HG02943 (cell line): ENCODE measurements at regions not wholly inside any gene's neighbourhood (a gene's known extent, or its start where the extent isn't known, plus 50 kb on each side); places are given as distances from the start of the nearest gene placed in this dataset.
"Not testable (repeated sequence)": the region's sequence is repeated elsewhere in the genome, so short reads cannot be mapped to it uniquely, and the experiment has no call there.

ENCODE experiments used
- ATAC-seq: cut with Tn5 transposase; IDR thresholded peaks from one replicate; pipeline ENCODE4 v1.9.1; 2021; ENCODE audit warnings: mild to moderate bottlenecking, low read depth, moderate library complexity; ENCODE audit not compliant: unreplicated experiment

GRCh38 chr4:4670869-4671268 lies 129.0 kb upstream of the STX18 start:
- ATAC-seq: no peak

- no peak for ATAC-seq
These were observed 126.7 kb upstream of the STX18 start for GRCh38 chr4:4668355-4669210.

DNA sequence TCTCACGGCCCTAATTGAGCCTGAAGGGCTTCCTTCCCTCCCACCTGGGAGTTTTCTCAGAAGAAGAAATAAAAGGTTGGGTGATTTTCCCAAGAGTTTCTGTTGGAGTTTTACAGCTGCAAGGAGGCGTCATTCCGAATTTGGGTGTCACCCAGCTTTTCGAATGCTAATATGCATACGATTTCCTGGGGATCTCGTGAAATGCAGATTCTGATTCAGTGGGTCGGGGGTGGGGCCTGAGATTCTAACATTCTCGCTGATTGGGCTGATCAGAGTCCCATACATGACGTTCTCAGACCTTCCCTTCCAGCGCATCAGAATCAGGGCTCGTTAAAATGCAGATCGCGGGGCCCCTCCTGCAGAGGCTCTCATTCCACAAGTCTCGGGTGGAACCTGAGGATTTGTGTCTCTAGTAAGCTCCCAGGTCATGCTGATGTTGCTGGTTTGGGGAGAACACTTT lies 125.8 kb upstream of the STX18 start:
- ATAC-seq: no peak

DNA sequence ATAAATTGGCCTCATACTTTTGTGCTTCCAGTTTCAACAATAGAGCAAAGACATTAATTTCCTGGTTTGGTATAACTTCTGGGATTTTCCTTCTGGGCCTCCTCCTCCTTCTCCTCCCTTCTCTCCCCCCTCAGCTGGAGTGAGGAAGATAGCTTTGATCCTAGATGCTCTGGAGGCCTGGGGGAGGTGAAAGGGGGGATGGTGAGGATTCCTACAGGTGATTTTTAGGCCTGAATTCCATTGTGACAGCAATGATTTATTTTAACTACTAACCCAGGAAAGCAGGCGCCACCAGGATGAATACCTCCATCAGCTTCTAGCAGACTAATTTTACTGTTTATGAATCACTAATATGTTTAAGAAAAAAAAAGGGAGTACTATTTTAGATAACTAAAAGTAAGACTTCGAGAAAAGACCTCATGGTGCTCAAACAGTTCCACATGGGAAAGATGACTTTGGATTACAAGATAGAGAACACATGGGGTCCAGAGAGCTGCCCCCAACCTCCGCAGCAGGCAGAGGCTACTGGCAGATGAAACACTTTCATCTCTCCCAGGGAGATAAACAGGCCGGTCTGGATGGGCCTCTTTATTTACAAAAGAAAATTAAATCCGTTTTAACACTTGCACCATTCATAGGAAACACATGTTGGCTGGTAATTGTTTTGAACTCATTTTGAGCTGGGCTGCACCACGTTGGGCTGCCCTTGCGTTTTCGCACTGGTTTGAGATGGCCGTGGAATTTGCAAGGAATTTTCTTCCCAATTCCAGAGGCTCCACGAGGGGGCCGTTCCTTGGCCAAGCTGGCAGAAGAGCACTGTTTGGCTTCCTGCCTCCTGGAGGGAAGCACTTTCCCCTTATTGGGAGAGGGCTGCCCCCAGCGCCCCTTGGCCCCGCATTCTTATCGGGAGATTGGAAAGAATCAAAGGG lies 125.1 kb upstream of the STX18 start:
- no peak for ATAC-seq

GRCh38 chr4:4666187-4666586 lies 124.3 kb upstream of the STX18 start:
- no peak for ATAC-seq

GRCh38 chr4:4664234-4664633 lies 122.4 kb upstream of the STX18 start:
- no peak for ATAC-seq

GRCh38 chr4:4663028-4663427 lies 121.2 kb upstream of the STX18 start:
- ATAC-seq: no peak

- no peak for ATAC-seq
These were observed 120.4 kb upstream of the STX18 start for GRCh38 chr4:4662230-4662629.

DNA sequence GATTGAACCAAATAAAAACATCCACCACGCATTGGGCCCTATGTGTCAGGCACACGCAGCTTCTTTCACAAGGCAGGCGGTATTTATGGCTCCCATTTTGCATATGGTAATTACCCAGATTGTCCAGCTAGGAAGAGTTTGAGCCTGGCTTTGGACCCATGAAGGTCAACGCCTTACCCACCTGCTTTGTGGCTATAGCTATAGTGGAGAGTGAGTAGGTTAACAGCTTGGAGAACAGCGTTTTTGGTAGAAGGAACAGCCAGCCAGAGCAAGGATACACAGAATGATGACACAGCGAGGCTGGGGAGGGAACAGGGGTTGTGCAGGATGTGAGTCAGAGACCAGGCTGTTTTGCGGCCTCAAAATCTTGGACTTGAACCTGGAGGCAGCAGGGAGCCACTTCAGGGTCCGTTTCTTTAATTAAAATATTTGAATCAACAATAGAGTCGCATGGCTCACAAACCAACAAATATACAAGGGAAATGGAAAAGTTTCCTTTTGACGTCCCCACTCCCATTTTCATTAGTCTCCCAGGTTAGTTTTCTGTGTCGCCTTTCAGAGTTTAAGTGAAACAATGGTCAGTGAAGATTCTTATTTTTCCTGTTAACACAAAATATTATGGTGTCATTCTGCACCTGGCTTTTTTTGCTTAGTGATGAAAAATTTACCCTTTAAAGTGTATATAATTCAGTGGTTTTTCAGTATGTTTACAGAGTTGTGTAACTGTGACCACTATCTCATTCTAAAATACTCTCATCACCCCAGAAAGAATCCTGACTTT lies 118.2 kb upstream of the STX18 start:
- ATAC-seq: no peak

- no peak for ATAC-seq
These were observed 116.2 kb upstream of the STX18 start for GRCh38 chr4:4658052-4658451.

DNA sequence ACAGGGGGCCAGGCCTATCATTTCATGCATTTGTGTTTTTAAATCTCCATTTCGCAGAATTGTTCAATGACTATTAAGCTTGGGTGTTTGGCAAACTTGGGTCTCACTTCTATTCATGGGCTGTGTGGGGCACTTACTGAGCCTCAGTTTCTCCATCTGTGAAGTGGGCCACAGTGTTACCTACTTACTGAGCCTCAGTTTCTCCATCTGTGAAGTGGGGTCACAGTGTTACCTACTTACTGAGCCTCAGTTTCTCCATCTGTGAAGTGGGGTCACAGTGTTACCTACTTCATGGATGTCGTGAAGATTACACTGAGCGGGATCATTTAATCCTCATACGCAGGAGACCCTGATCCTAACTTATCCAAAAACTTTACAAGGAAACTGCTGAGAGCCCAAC lies 115.1 kb upstream of the STX18 start:
- ATAC-seq: no peak

DNA sequence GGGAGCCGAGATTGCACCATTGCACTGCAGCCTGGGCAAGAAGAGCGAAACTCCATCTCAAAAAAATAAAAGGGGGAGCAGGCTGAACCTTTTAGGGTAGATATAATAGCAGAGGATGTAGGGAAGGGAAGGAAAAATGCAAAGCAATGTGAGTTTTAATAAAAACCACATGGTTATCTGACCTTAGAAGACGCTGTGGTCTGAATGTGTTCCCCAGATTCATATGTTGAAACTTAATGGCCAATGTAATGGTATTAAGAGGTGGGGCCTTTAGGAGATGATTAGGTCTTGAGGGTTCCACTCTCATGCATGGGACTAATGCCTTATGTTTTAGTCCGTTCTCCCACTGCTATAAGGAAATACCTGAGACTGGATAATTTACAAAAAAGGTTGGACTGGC lies 114.1 kb upstream of the STX18 start:
- ATAC-seq: no peak

DNA sequence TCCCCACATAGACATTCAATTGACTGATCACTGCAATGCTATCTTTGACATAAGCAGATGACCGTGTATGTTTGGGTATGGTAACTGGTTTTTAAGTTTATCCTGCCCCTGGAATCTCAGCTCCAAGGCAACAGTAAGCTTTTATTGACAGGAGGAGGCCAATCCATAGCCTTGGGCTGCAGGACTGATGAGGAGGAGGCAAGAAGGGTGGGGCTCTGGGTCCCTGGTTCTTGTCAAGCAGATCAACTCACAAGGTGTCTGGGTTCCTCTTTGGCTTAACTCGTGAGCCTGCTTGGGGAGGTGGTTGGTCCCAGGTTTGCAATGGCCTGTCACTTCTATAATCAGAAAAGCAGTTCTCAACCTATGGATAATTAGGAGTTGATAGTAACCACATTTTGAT lies 113.2 kb upstream of the STX18 start:
- no peak for ATAC-seq

DNA sequence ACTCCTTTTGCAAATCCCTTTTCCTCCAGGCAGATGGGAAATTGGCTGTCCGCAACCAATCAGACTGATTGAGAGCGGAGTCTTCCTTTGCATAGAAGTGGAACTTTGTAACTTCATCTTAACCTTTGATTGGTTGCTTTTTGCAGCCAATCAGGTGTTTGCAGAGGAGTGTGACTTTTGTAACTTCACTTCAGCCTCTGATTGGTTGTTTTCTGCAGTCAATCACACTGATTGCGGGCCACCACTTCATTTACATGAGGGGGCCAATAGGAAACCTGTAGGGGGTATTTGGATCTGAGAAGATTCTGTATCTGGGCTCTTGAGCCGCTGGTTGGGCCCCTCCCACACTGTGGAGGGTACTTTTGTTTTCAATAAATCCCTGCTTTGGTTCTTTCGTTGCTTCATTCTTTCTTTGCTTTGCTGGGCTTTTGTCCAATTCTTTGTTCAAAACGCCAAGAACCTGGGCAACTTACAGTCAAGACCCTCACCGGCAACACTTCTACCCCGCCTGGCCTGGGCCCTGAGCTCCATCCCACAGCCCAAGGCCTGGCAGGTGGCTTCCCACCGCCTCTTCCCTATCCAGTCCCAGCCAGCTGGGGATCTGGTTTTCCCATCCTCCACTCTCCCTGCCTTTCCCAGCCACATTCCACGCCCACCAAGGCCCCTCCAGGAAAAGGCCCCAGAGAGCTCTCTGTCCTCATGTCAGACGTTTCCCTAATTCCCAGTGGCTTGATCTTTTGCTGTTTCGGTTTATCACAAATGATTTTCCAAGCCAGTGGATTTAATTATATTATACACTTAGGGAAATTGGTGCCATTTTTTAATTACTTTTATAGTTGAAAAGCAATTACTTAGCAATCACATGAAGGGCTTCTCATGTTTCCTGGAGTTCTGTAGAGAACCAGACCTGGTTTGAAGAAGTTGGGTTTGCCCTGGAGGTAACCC lies 110.2 kb upstream of the STX18 start:
- ATAC-seq: no peak

DNA sequence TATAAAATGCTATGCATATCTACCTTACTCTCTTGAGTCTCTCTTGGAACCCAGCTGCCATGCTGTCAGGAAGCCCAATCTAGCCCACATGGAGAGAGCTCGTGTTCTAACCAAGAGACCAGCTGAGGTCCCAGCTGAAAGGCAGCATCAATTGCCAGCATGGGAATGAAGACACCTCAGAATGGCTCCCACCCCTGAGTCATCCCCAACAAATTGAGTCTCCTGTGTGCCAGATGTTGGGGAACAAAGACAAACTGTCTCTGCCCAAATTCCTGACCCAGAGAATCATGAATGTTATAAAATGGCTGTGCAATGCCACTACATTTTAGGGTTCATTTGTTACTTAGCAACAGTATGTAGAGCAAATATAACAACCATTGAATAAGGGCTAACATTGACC lies 105.2 kb upstream of the STX18 start:
- no peak for ATAC-seq

- ATAC-seq: no peak
These were observed 103.9 kb upstream of the STX18 start for GRCh38 chr4:4645743-4646142.

- not testable (repeated sequence) for ATAC-seq
These were observed 102.4 kb upstream of the STX18 start for GRCh38 chr4:4644277-4644676.

DNA sequence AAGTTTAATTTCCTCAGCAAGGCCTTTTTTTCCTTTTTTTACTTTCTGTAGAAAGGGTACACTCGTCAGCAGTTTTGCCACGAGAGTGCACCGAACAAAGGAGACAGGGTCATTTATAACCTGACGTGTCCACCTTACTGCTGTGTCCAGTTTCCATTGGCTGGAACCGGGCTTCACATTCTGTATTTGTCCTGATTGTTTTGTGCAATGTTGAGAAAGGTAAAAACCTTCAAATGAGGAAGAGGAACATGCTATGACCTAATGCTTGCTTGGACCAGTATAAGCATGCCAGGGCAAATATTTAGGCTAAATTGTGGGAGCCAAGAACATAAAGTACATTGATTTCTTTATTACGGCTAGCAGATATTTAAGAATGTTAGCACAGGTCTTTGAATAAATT lies 101.9 kb upstream of the STX18 start:
- ATAC-seq: not testable (repeated sequence)

GRCh38 chr4:4643306-4643705 lies 101.5 kb upstream of the STX18 start:
- no peak for ATAC-seq
